NCI-H446 (cell line): ENCODE measurements at regions not wholly inside any gene's neighbourhood (a gene's known extent, or its start where the extent isn't known, plus 50 kb on each side); places are given as distances from the start of the nearest gene placed in this dataset.
"Not testable (repeated sequence)": the region's sequence is repeated elsewhere in the genome, so short reads cannot be mapped to it uniquely, and the experiment has no call there.

ENCODE experiments used
- DNase-seq, 2 experiments: peaks; one replicate each; lab custom pipeline; 2025; lab: John Stamatoyannopoulos, UW

- no peak for DNase-seq
Observed at GRCh38 chr11:42840860-42841259, 470.9 kb upstream of the API5 start.

- no peak for DNase-seq
Observed at GRCh38 chr11:42841556-42841955, 470.2 kb upstream of the API5 start.

GRCh38 chr11:42849362-42849761, 462.4 kb upstream of the API5 start:
- no peak for DNase-seq

GRCh38 chr11:42857344-42857743, 454.5 kb upstream of the API5 start:
- no peak for DNase-seq

GRCh38 chr11:42870480-42870879, 441.3 kb upstream of the API5 start:
- DNase-seq = no peak

GRCh38 chr11:42873800-42874405, 437.9 kb upstream of the API5 start:
- DNase-seq = not testable (repeated sequence)

GRCh38 chr11:42881335-42881734, 430.5 kb upstream of the API5 start:
- not testable (repeated sequence) for DNase-seq

GRCh38 chr11:42890773-42891172, 421.0 kb upstream of the API5 start:
- DNase-seq = no peak

GRCh38 chr11:42901084-42901483, 410.7 kb upstream of the API5 start:
- DNase-seq = no peak

- DNase-seq = no peak
Observed at GRCh38 chr11:42906226-42906625, 405.6 kb upstream of the API5 start.

- DNase-seq = no peak
Observed at GRCh38 chr11:42913731-42914130, 398.1 kb upstream of the API5 start.

- DNase-seq = no peak
Observed at GRCh38 chr11:42923651-42924050, 388.1 kb upstream of the API5 start.

GRCh38 chr11:42925916-42926315, 385.9 kb upstream of the API5 start:
- no peak for DNase-seq

- DNase-seq = no peak
Observed at GRCh38 chr11:42947405-42947804, 364.4 kb upstream of the API5 start.

GRCh38 chr11:42949738-42950376, 361.9 kb upstream of the API5 start:
- not testable (repeated sequence) for DNase-seq

GRCh38 chr11:42951266-42951665, 360.5 kb upstream of the API5 start:
- no peak for DNase-seq

GRCh38 chr11:42957831-42958230, 354.0 kb upstream of the API5 start:
- DNase-seq = no peak

- no peak for DNase-seq
Observed at GRCh38 chr11:42958635-42959034, 353.2 kb upstream of the API5 start.

- no peak for DNase-seq
Observed at GRCh38 chr11:42960521-42961088, 351.2 kb upstream of the API5 start.

- no peak for DNase-seq
Observed at GRCh38 chr11:42967653-42968052, 344.1 kb upstream of the API5 start.

GRCh38 chr11:42972741-42973140, 339.1 kb upstream of the API5 start:
- no peak for DNase-seq

- DNase-seq = no peak
Observed at GRCh38 chr11:42974510-42975179, 337.2 kb upstream of the API5 start.

GRCh38 chr11:42975180-42975529, 336.6 kb upstream of the API5 start:
- no peak for DNase-seq
